ENCODE measurements at regions not wholly inside any gene's neighbourhood (a gene's known extent, or its start where the extent isn't known, plus 50 kb on each side); places are given as distances from the start of the nearest gene placed in this dataset.

DNA sequence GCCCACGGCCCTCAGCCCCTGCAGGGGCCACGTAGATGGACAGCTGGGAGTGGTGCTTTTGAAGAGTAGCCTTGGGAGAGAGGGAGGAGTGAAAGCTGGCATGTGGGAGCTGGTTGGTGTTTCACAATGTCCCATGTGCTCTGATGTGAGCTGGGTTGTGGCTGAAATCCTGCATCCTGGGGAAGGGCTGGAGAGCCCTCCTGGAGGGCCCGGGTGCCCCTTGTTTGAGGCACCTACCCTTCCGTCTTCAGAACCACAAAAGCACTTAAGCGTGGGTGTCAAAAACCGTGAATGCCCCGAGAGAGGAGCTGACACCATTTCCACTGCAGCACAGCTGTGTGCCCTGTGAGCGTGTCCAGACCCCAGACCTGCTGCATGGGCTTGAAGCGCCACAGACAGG, 199.1 kb upstream of the ZNF618 start:
- Histone ChIP-seq H3K27ac (no peak overlapping the region), H3K36me3 (no peaks in the 10 kb centered on the region), H3K4me1 (peaks cover 0 to 32% (median 7%) of the 10 kb centered on the region in 12 donors), H3K27me3 (no peaks in the 10 kb centered on the region), H3K9me3 (no peaks in the 10 kb centered on the region), H3K4me3 (no peak overlapping the region)
- no peak for DNase-seq
- intact Hi-C loops (cut with DNase I) = no loop called here
- ATAC-seq = no peak
- no peak for TF ChIP-seq POLR2A (IDR thresholded peaks at IDR 0.05)
- TF ChIP-seq, protein P1, sequence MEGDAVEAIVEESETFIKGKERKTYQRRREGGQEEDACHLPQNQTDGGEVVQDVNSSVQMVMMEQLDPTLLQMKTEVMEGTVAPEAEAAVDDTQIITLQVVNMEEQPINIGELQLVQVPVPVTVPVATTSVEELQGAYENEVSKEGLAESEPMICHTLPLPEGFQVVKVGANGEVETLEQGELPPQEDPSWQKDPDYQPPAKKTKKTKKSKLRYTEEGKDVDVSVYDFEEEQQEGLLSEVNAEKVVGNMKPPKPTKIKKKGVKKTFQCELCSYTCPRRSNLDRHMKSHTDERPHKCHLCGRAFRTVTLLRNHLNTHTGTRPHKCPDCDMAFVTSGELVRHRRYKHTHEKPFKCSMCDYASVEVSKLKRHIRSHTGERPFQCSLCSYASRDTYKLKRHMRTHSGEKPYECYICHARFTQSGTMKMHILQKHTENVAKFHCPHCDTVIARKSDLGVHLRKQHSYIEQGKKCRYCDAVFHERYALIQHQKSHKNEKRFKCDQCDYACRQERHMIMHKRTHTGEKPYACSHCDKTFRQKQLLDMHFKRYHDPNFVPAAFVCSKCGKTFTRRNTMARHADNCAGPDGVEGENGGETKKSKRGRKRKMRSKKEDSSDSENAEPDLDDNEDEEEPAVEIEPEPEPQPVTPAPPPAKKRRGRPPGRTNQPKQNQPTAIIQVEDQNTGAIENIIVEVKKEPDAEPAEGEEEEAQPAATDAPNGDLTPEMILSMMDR (IDR thresholded peaks at IDR 0.05) = no peak
- WGBS, 4 donors = 78 to 93% (median 81%) methylated on average over 7 to 9 of the region's 9 CpGs

DNA sequence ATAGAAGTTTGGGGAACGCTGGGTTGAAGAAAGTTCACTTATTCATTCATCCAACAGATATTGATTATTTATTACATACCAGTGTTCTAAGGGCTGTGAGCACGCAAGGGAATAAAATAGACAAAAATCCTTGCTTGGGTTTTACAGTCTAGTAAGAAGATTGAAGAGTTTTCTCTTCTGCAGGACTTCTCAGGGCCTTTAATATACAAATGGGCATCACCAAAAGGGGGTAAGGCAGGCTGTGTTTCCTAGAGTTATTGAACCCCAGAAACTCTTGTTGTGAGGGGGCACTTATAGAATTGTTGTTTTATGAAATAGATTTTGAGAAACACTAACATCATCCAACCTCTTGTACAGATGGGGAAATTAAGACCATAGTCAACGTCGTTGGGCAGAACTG, 198.5 kb upstream of the ZNF618 start:
- Histone ChIP-seq H3K9me3 (no peaks in the 10 kb centered on the region), H3K27me3 (no peaks in the 10 kb centered on the region), H3K4me1 (peaks cover 0 to 37% (median 7%) of the 10 kb centered on the region in 12 donors), H3K36me3 (no peaks in the 10 kb centered on the region), H3K27ac (no peak overlapping the region), H3K4me3 (no peak overlapping the region)
- 80 to 83% (median 82%) methylated on average over 4 of the region's 4 CpGs for WGBS, 4 donors
- intact Hi-C loops (cut with DNase I) = no loop called here
- TF ChIP-seq, protein P1 (IDR thresholded peaks at IDR 0.05) = no peak
- TF ChIP-seq POLR2A (IDR thresholded peaks at IDR 0.05) = no peak
- DNase-seq (no peak), ATAC-seq (no peak)

DNA sequence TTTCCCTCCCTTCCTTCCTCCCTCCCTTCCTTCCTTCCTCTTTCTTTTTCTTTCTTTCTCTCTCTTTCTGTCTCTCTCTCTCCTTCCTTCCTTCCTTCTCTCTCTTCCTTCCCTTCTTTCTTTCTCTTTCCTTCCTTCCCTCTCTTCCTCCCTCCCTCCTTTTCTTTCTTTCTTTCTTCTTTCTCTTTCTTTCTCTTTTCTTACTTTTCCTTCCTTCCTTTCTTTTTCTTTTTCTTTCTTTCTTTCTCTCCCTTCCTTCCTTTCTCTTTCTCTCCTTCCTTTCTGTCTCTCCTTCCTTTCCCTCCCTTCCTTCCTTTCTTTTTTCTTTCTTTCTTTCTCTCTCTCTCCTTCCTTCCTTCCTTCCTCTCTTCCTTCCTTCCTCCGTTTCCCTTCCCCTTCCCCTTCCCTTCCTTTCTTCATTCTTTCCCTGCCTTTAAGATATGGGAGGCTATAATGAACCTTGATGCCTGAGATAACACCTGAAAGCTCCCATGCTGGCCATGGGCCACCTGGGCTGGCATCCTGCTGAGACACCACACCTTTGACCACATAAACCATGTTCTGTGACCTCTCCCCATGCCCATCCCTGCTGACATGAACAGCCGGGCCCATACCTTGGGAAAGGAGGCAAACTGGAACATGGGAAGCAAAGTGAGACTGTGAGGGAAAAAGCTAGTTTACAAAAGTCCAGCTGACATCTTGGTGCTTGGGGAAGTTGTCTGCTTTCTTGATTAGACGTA, 197.8 kb upstream of the ZNF618 start:
- 71 to 82% (median 74%) methylated on average over 3 of the region's 3 CpGs for WGBS, 4 donors
- H3K36me3 ChIP-seq = no peaks in the 10 kb centered on the region
- no peak for ATAC-seq

DNA sequence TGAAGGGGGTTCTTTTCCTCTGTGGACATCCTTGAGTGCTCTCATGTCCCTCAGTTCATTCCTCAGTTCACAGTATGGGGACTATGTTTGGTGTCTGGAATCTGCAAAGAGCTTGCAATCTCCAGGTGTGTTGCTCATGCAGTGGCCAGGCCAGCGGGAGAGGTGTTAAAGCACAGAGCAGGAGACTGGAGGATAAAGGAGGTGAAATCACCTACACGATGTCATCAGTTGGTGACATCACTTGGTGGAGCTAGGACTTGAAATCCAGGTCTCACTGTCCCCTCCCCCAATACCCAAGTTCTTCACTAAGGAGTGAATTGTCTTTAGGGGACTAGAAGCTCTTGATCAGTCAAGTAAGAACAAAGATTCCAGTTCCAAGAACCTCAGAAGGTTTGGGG, 197.3 kb upstream of the ZNF618 start:
- ATAC-seq = no peak
- Histone ChIP-seq H3K4me3 (no peak overlapping the region), H3K36me3 (no peaks in the 10 kb centered on the region), H3K27ac (no peak overlapping the region), H3K4me1 (peaks cover 0 to 38% (median 7%) of the 10 kb centered on the region in 12 donors), H3K27me3 (no peaks in the 10 kb centered on the region), H3K9me3 (no peaks in the 10 kb centered on the region)
- TF ChIP-seq POLR2A (IDR thresholded peaks at IDR 0.05) = no peak
- TF ChIP-seq, protein P1 (IDR thresholded peaks at IDR 0.05) = no peak
- WGBS, 4 donors = 75 to 88% (median 84%) methylated on average over 2 of the region's 2 CpGs
- DNase-seq = no peak
- intact Hi-C loops (cut with DNase I) = no loop called here

More for the DNA sequence above, 197.8 kb upstream of the ZNF618 start:
- Histone ChIP-seq H3K9me3 (no peaks in the 10 kb centered on the region), H3K27me3 (no peaks in the 10 kb centered on the region), H3K4me1 (peaks cover 0 to 38% (median 7%) of the 10 kb centered on the region in 12 donors), H3K4me3 (no peak overlapping the region), H3K27ac (no peak overlapping the region)
- no peak for DNase-seq
- TF ChIP-seq, protein P1 (IDR thresholded peaks at IDR 0.05) = no peak
- no peak for TF ChIP-seq POLR2A (IDR thresholded peaks at IDR 0.05)
- intact Hi-C loops (cut with DNase I) = no loop called here
